ENCODE measurements at regions not wholly inside any gene's neighbourhood (a gene's known extent, or its start where the extent isn't known, plus 50 kb on each side); places are given as distances from the start of the nearest gene placed in this dataset.

GRCh38 chr7:91526404-91526803, 262.2 kb downstream of the FZD1 start:
- TF ChIP-seq CTCF (conservative IDR thresholded peaks at IDR 0.05; ENCODE audit: low read depth, low read length) (no peak), EZH2 (IDR thresholded peaks at IDR 0.05; ENCODE audit: low read length, unreplicated experiment) (no peak)
